Testis (tissue), 2 donors: ENCODE measurements at regions not wholly inside any gene's neighbourhood (a gene's known extent, or its start where the extent isn't known, plus 50 kb on each side); places are given as distances from the start of the nearest gene placed in this dataset.

Source experiments
- POLR2A ChIP-seq: fragments of 450-650 bp; IDR thresholded peaks from one replicate; pipeline ENCODE4 v1.6.1; 2017; ENCODE audit warnings: antibody characterized with exemption, mild to moderate bottlenecking, moderate library complexity
- TF ChIP-seq, protein P1 (sequence below), 3 experiments: fragments of 450-650 bp in 2 of 3; fragments of 200-600 bp in 1 of 3; sonication (generic) in 1 of 3; IDR thresholded peaks; one replicate each; pipeline ENCODE4 v1.5.1; 2016 to 2019; ENCODE audit warnings: antibody characterized with exemption in 3 of 3, mild to moderate bottlenecking in 2 of 3, moderate library complexity in 1 of 3

DNA sequence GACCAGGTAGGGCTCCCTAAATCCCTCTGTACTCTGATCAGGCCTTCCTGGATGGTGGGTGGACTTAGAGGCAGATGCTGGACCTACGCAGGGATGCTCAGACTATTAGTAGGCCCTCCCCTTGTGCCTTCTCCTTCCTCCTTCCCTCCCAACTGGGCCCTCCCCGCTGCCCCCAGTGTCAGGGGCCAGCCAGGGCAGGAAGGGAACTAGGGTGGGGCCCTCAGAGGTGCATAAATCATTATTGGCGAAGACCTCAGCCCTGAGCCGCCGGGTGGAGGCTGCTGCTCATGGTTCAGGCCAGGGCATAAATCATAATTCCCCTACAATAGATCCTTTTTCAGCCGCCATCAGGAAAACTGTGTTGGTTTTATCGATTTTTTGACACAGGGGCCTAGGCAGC lies 81.4 kb downstream of the MRM1 start:
- no peak for TF ChIP-seq POLR2A
- TF ChIP-seq, protein P1, sequence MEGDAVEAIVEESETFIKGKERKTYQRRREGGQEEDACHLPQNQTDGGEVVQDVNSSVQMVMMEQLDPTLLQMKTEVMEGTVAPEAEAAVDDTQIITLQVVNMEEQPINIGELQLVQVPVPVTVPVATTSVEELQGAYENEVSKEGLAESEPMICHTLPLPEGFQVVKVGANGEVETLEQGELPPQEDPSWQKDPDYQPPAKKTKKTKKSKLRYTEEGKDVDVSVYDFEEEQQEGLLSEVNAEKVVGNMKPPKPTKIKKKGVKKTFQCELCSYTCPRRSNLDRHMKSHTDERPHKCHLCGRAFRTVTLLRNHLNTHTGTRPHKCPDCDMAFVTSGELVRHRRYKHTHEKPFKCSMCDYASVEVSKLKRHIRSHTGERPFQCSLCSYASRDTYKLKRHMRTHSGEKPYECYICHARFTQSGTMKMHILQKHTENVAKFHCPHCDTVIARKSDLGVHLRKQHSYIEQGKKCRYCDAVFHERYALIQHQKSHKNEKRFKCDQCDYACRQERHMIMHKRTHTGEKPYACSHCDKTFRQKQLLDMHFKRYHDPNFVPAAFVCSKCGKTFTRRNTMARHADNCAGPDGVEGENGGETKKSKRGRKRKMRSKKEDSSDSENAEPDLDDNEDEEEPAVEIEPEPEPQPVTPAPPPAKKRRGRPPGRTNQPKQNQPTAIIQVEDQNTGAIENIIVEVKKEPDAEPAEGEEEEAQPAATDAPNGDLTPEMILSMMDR (IDR thresholded peaks at IDR 0.05), result no peak
